BE2C (cell line): ENCODE measurements at regions not wholly inside any gene's neighbourhood (a gene's known extent, or its start where the extent isn't known, plus 50 kb on each side); places are given as distances from the start of the nearest gene placed in this dataset.
"Not testable (repeated sequence)": the region's sequence is repeated elsewhere in the genome, so short reads cannot be mapped to it uniquely, and the experiment has no call there.

Experiments
- DNase-seq: peaks from one replicate; pipeline ENCODE4 v3.0.0-alpha.2; 2020
- H3K27me3 ChIP-seq: fragments of 250-450 bp; sonication (Bioruptor Pico); 2 replicates; pipeline ENCODE4 v1.5.1; 2020; ENCODE audit warnings: mild to moderate bottlenecking
- H3K36me3 ChIP-seq: fragments of 250-450 bp; sonication (Bioruptor Pico); 2 replicates; pipeline ENCODE4 v1.5.1; 2020; ENCODE audit warnings: mild to moderate bottlenecking
- H3K4me1 ChIP-seq: fragments of 250-450 bp; sonication (Bioruptor Pico); 2 replicates; pipeline ENCODE4 v1.5.1; 2020
- H3K4me3 ChIP-seq: 2 replicates; pipeline ENCODE4 v1.5.1; 2011; ENCODE audit warnings: low read depth, low read length
- H3K9me3 ChIP-seq: fragments of 250-450 bp; sonication (Bioruptor Pico); 2 replicates; pipeline ENCODE4 v1.5.1; 2020
- TF ChIP-seq, protein P1 (sequence below): IDR thresholded peaks from 2 replicates; pipeline ENCODE4 v1.5.1; 2012; ENCODE audit warnings: mild to moderate bottlenecking, low read depth, low read length

DNA sequence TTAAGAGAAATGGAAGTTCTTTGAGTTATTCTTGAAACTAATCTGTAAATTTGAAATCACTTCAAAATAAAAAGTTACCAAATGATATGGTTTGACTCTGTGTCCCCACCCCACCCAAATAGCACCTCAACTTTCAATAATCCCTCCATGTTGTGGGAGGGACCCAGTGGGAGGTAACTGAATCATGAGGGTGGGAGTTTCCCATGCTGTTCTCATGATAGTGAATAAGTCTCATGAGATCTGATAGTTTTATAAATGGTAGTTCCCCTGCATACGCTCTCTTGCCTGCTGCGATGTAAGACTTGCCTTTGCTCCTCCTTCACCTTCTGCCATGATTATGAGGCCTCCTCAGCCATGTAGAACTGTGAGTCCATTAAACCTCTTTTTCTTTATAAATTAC is 690.7 kb upstream of the ZNF385D start:
- TF ChIP-seq, protein P1, sequence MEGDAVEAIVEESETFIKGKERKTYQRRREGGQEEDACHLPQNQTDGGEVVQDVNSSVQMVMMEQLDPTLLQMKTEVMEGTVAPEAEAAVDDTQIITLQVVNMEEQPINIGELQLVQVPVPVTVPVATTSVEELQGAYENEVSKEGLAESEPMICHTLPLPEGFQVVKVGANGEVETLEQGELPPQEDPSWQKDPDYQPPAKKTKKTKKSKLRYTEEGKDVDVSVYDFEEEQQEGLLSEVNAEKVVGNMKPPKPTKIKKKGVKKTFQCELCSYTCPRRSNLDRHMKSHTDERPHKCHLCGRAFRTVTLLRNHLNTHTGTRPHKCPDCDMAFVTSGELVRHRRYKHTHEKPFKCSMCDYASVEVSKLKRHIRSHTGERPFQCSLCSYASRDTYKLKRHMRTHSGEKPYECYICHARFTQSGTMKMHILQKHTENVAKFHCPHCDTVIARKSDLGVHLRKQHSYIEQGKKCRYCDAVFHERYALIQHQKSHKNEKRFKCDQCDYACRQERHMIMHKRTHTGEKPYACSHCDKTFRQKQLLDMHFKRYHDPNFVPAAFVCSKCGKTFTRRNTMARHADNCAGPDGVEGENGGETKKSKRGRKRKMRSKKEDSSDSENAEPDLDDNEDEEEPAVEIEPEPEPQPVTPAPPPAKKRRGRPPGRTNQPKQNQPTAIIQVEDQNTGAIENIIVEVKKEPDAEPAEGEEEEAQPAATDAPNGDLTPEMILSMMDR = no peak
- Histone ChIP-seq H3K4me1 (no peaks in the 10 kb centered on the region), H3K4me3 (no peak overlapping the region), H3K27me3 (no peaks in the 10 kb centered on the region), H3K36me3 (no peaks in the 10 kb centered on the region), H3K9me3 (no peaks in the 10 kb centered on the region)
- no peak for DNase-seq

DNA sequence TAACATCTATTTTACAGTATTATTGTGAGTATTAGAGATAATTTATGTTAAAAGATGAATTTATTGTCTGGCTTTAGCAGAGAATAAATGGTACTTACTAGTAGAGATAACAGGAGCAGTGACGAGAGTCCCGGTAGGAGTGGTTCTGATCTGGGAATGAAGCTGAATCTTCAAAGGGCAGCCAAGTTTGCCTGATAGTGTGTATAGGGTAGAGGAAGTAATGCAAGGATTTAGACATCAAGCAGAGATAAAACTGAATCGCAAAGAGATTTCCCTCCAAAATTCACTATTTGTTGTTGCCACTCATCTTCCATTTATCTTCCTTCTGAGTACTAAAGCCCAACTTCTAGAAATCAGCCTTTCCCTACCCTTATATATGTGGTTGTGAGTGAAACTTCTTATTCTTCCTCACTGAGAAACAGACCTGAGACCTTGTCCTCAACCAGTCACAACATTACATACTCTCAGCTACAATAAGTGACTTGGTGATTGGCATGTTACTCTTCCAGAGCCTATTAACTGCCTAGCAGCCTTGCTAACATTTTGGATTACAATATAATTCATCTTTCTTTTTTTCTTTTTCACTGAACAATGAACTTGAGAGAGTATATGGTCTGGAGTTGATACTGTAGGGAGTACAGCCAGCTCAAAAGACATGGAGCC is 692.7 kb upstream of the ZNF385D start:
- Histone ChIP-seq H3K4me3 (no peak overlapping the region), H3K9me3 (no peaks in the 10 kb centered on the region), H3K4me1 (no peaks in the 10 kb centered on the region), H3K27me3 (no peaks in the 10 kb centered on the region), H3K36me3 (no peaks in the 10 kb centered on the region)
- TF ChIP-seq, protein P1 = no peak
- no peak for DNase-seq

DNA sequence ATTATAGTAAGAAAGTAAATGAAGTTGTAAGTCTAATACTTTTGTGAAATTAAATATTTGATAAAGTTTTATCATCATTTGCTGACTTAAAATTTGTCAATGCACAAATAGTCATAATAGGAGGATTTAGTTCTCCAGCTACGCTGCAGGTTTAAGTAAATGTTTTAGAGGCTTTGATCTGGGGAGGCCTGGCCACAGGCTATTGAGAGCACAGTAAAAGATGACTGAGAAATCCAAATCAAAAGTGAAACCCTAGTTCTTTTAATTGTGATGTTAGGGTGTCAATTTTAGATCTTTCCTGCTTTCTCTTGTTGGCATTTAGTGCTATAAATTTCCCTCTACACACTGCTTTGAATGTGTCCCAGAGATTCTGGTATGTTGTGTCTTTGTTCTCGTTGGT is 694.3 kb upstream of the ZNF385D start:
- H3K27me3 ChIP-seq, DNase-seq, H3K4me3 ChIP-seq, H3K4me1 ChIP-seq, H3K9me3 ChIP-seq, H3K36me3 ChIP-seq: not testable (repeated sequence)

DNA sequence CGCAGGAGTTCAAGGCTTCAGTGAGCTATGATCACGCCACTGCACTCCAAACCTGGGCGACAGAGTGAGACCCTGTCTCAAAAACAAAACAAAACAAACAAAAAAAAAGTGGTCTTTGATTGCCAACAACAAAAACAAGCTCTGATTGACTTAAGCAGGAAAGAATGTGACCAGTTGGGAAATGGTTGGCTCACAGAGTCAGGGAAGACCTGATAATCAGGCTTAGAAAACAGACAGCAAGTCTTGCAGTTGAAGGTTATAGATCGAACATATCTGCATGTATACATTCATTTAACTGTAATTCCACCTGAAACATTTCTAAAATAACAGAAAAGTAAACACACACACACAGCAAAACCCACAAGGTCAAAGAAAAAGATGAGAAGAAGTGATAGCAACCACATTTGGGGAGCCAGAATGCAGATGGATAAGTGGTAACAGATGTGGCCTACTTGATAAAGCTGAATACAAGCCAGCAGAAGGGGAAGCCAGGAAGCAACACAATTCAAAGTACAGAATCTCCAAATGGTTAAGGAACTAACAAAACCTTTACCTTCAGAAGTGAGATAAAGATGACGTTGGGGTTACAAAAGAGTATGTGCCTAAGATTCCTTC is 699.9 kb upstream of the ZNF385D start:
- Histone ChIP-seq H3K9me3 (no peaks in the 10 kb centered on the region), H3K4me1 (no peaks in the 10 kb centered on the region), H3K27me3 (no peaks in the 10 kb centered on the region), H3K4me3 (no peak overlapping the region), H3K36me3 (no peaks in the 10 kb centered on the region)
- TF ChIP-seq, protein P1 = no peak
- DNase-seq = no peak

DNA sequence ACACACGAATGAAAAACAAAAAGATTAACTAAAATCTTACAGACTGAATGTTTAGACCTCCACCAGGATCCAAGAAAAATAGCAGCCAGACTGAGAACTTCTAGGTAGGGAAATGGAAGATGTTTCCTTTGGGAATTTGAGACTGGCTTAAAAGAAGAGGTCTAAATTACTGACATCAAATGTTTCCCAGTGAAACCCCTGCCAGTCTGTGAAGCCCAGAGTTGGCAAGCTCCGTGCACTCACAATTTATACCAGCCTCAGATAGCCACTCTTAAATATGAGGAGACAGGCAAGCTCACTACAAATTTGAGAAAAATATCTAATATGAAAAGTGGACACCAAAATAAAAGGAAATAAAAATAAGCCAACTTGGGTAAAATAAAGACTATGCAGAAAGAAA is 700.5 kb upstream of the ZNF385D start:
- Histone ChIP-seq H3K27me3 (no peaks in the 10 kb centered on the region), H3K9me3 (no peaks in the 10 kb centered on the region), H3K4me1 (no peaks in the 10 kb centered on the region), H3K36me3 (no peaks in the 10 kb centered on the region), H3K4me3 (no peak overlapping the region)
- no peak for DNase-seq
- TF ChIP-seq, protein P1 = no peak

DNA sequence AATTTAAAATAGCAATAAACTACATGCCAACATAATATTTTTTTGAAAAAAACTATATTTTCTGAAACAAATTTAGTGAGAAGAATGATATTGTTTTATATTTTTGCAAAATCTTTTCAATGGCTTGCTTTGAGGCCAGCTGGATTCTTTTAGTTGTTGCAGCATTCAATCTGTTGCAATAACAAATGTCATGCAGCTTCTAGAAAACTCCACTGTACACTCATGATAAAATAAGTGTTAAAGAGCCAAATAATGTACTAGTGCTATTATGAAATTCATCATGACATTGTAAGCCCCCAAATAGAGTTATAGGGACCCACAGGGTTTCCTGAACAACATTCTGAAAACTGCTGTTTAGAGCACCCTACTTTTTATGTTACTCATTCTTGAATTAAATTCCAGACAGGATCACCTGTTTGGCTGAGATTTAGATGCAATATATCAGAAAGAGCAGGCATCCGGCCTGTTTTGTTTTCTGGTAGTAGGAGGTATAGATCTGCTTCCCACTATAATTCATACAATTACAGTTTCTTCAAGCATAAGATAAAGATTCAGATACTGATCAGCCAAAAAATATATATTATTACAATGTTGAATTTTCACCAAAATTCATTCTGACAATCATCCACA is 703.0 kb upstream of the ZNF385D start:
- TF ChIP-seq, protein P1 = no peak
- Histone ChIP-seq H3K4me1 (no peaks in the 10 kb centered on the region), H3K9me3 (no peaks in the 10 kb centered on the region), H3K4me3 (no peak overlapping the region), H3K27me3 (no peaks in the 10 kb centered on the region), H3K36me3 (no peaks in the 10 kb centered on the region)
- no peak for DNase-seq
